Keratinocyte (primary cell): ENCODE measurements at regions not wholly inside any gene's neighbourhood (a gene's known extent, or its start where the extent isn't known, plus 50 kb on each side); places are given as distances from the start of the nearest gene placed in this dataset.

Experiments
- DNase-seq: peaks from one replicate; pipeline ENCODE4 v3.0.0-alpha.2; 2011; ENCODE audit warnings: low read depth, missing footprints, low spot score
- FAIRE-seq: peaks from 2 replicates; lab custom pipeline; 2011; peaks lifted over from hg19 to GRCh38; lab: Jason Lieb, UNC
- H2AFZ ChIP-seq: 2 replicates; pipeline ENCODE4 v1.6.0; 2012; ENCODE audit warnings: low read length, control low read depth, inconsistent platforms; ENCODE audit not compliant: control insufficient read depth
- H3K27ac ChIP-seq: 2 replicates; pipeline ENCODE4 v1.5.1; 2011; ENCODE audit warnings: low read length; ENCODE audit not compliant: control insufficient read depth, insufficient read depth
- H3K27me3 ChIP-seq: 3 replicates; pipeline ENCODE4 v1.6.0; 2011; ENCODE audit warnings: low read length; ENCODE audit not compliant: control insufficient read depth, insufficient read depth; ENCODE audit errors: extremely low read depth
- H3K36me3 ChIP-seq, 2 experiments: 2 replicates in 1 of 2; 3 replicates in 1 of 2; pipeline ENCODE4 v1.5.1; 2011; ENCODE audit warnings: low read length in 2 of 2, mild to moderate bottlenecking in 1 of 2; ENCODE audit not compliant: control insufficient read depth in 2 of 2, insufficient read depth in 2 of 2; ENCODE audit errors: extremely low read depth in 1 of 2
- H3K4me1 ChIP-seq: 3 replicates; pipeline ENCODE4 v1.5.1; 2011; ENCODE audit warnings: low read length; ENCODE audit not compliant: control insufficient read depth, insufficient read depth; ENCODE audit errors: extremely low read depth
- H3K4me2 ChIP-seq: 3 replicates; pipeline ENCODE4 v1.6.0; 2011; ENCODE audit warnings: low read depth, low read length; ENCODE audit not compliant: control insufficient read depth, insufficient read depth; ENCODE audit errors: extremely low read depth
- H3K4me3 ChIP-seq, 3 experiments: fragments of 200-600 bp in 1 of 3; sonication (generic) in 1 of 3; 2 replicates in 2 of 3; 3 replicates in 1 of 3; pipeline ENCODE4 v1.5.1; 2011 to 2016; ENCODE audit warnings: low read length in 3 of 3, mild to moderate bottlenecking in 3 of 3, control low read depth in 2 of 3, inconsistent platforms in 1 of 3, low read depth in 1 of 3, mixed read lengths in 1 of 3, mixed run types in 1 of 3, moderate library complexity in 1 of 3; ENCODE audit not compliant: control insufficient read depth in 2 of 3, insufficient read depth in 2 of 3; ENCODE audit errors: extremely low read depth in 1 of 3
- H3K79me2 ChIP-seq: 2 replicates; pipeline ENCODE4 v1.6.0; 2012; ENCODE audit warnings: low read length; ENCODE audit not compliant: control insufficient read depth, insufficient read depth
- H3K9ac ChIP-seq: 3 replicates; pipeline ENCODE4 v1.6.0; 2011; ENCODE audit warnings: low read length; ENCODE audit not compliant: control insufficient read depth, insufficient read depth; ENCODE audit errors: extremely low read depth
- H3K9me1 ChIP-seq: 3 replicates; pipeline ENCODE4 v1.6.0; 2011; ENCODE audit warnings: low read length; ENCODE audit not compliant: control insufficient read depth, insufficient read depth; ENCODE audit errors: extremely low read depth
- H3K9me3 ChIP-seq: 2 replicates; pipeline ENCODE4 v1.5.1; 2012; ENCODE audit warnings: low read depth, low read length; ENCODE audit not compliant: control insufficient read depth
- H4K20me1 ChIP-seq: 3 replicates; pipeline ENCODE4 v1.6.0; 2011; ENCODE audit warnings: low read length; ENCODE audit not compliant: control insufficient read depth, insufficient read depth; ENCODE audit errors: extremely low read depth
- EZH2 ChIP-seq: IDR thresholded peaks from one replicate; pipeline ENCODE4 v1.6.1; 2012; ENCODE audit warnings: inconsistent platforms, mild to moderate bottlenecking, low read length, moderate library complexity
- dilution Hi-C: fragments of 300-500 bp; cut with MboI; formaldehyde crosslinking; loops from one replicate; pipeline ENCODE4 v1.7.0; 2020; ENCODE audit warnings: low sequenced_read_pairs; ENCODE audit not compliant: extremely low pct_ligation_motif_present
- TF ChIP-seq, protein P1 (sequence below), 3 experiments: IDR thresholded peaks in 1 of 3; conservative IDR thresholded peaks in 1 of 3; optimal IDR thresholded peaks in 1 of 3; 2 replicates in 2 of 3; 3 replicates in 1 of 3; pipeline versions ENCODE3 to v1.5.1; 2011; ENCODE audit warnings: low read length in 3 of 3, mild to moderate bottlenecking in 3 of 3, moderate library complexity in 2 of 3, control low read depth in 1 of 3, inconsistent platforms in 1 of 3; ENCODE audit not compliant: insufficient read depth in 2 of 3; ENCODE audit errors: extremely low read depth in 1 of 3

- Histone ChIP-seq H3K4me3 (no peak overlapping the region), H4K20me1 (no peaks in the 10 kb centered on the region)
- dilution Hi-C loops, result no loop called here
Measured at GRCh38 chr4:35565640-35566039, 678.7 kb downstream of the ARAP2 start.

GRCh38 chr4:35591035-35591434 is 653.3 kb downstream of the ARAP2 start:
- Histone ChIP-seq H3K4me1 (no peaks in the 10 kb centered on the region), H3K27ac (no peak overlapping the region), H3K9me1 (no peaks in the 10 kb centered on the region), H3K27me3 (no peaks in the 10 kb centered on the region), H3K79me2 (no peaks in the 10 kb centered on the region), H4K20me1 (no peaks in the 10 kb centered on the region), H3K4me3 (no peak overlapping the region), H3K9me3 (no peaks in the 10 kb centered on the region), H3K9ac (no peak overlapping the region), H3K36me3 (no peaks in the 10 kb centered on the region), H2AFZ (no peak overlapping the region), H3K4me2 (no peak overlapping the region)
- FAIRE-seq, result no peak
- DNase-seq, result no peak
- TF ChIP-seq, protein P1, sequence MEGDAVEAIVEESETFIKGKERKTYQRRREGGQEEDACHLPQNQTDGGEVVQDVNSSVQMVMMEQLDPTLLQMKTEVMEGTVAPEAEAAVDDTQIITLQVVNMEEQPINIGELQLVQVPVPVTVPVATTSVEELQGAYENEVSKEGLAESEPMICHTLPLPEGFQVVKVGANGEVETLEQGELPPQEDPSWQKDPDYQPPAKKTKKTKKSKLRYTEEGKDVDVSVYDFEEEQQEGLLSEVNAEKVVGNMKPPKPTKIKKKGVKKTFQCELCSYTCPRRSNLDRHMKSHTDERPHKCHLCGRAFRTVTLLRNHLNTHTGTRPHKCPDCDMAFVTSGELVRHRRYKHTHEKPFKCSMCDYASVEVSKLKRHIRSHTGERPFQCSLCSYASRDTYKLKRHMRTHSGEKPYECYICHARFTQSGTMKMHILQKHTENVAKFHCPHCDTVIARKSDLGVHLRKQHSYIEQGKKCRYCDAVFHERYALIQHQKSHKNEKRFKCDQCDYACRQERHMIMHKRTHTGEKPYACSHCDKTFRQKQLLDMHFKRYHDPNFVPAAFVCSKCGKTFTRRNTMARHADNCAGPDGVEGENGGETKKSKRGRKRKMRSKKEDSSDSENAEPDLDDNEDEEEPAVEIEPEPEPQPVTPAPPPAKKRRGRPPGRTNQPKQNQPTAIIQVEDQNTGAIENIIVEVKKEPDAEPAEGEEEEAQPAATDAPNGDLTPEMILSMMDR (optimal IDR thresholded peaks at IDR 0.05 in 1 of 3, IDR thresholded peaks at IDR 0.05 in 1 of 3, conservative IDR thresholded peaks at IDR 0.05 in 1 of 3; ENCODE audit: extremely low read depth in 1 of 3, insufficient read depth in 2 of 3, low read length in 3 of 3), result no peak
- no peak for TF ChIP-seq EZH2
- dilution Hi-C loops, result no loop called here

More at GRCh38 chr4:35565640-35566039, 678.7 kb downstream of the ARAP2 start:
- no peak overlapping the region for H3K27ac ChIP-seq
- no peak overlapping the region for H2AFZ ChIP-seq
- H3K27me3 ChIP-seq, result no peaks in the 10 kb centered on the region
- no peaks in the 10 kb centered on the region for H3K9me1 ChIP-seq
- TF ChIP-seq, protein P1 (optimal IDR thresholded peaks at IDR 0.05 in 1 of 3, IDR thresholded peaks at IDR 0.05 in 1 of 3, conservative IDR thresholded peaks at IDR 0.05 in 1 of 3; ENCODE audit: extremely low read depth in 1 of 3, insufficient read depth in 2 of 3, low read length in 3 of 3), result no peak
- no peak for TF ChIP-seq EZH2
- no peak overlapping the region for H3K4me2 ChIP-seq
- no peaks in the 10 kb centered on the region for H3K9me3 ChIP-seq
- no peaks in the 10 kb centered on the region for H3K36me3 ChIP-seq
- H3K4me1 ChIP-seq, result no peaks in the 10 kb centered on the region
- no peak for DNase-seq
- H3K9ac ChIP-seq, result no peak overlapping the region
- H3K79me2 ChIP-seq, result no peaks in the 10 kb centered on the region
- no peak for FAIRE-seq
